Globus pallidus (tissue), 1 donor: ENCODE measurements at regions not wholly inside any gene's neighbourhood (a gene's known extent, or its start where the extent isn't known, plus 50 kb on each side); places are given as distances from the start of the nearest gene placed in this dataset.
"Not testable (repeated sequence)": the region's sequence is repeated elsewhere in the genome, so short reads cannot be mapped to it uniquely, and the experiment has no call there.

Source experiments
- DNase-seq: peaks from one replicate; pipeline ENCODE4 v3.0.0-alpha.2; 2015; ENCODE audit warnings: low spot score

- DNase-seq = no peak
Observed at GRCh38 chr6:68059899-68060298, 575.2 kb upstream of the ADGRB3 start.

DNA sequence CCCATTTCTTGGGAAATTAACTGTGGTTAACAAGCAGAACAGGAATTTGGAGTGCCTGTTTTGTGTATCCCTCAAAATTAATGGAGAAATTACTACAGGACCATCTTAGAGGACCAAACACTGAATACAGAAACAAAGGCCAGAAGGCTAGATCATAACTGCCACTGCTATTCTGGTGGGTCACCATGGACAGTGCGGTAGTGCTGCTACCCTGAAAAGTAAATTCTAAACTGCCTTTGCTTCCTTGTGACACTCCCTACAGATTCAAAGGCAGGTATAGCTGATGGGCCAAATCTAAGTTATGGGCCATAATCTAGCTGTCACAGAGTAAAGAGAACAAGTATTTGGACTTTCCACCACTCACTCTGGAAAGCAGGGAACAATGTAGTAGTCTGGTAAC lies 575.8 kb upstream of the ADGRB3 start:
- no peak for DNase-seq

- DNase-seq = not testable (repeated sequence)
Observed at GRCh38 chr6:68056596-68056995, 578.5 kb upstream of the ADGRB3 start.

GRCh38 chr6:68054756-68055155 lies 580.3 kb upstream of the ADGRB3 start:
- no peak for DNase-seq

DNA sequence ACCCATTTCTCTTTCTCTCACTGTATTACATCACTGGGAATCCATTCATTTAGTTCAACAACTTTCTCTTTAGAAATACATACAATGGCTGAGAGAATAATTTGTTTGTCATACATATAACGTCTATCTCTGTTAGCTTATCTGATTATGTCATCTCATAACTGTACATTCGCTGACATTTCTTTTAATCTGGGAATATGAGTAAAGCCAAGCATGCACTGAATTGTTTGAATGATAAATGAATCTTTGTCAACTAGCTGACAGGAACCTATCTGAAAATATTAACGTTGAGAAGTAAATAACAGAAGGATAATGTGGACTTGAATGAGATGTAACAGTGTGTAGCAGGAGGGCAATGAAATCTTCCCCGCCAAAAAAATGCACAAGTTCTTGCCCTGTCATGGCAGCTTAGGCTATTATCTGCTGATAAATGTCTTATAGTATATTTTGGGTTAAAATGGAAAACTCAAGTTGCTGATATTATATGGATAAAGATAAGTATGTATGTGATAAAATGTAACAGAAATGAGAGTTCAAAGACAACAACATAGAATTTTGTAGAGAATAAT lies 581.2 kb upstream of the ADGRB3 start:
- no peak for DNase-seq

DNA sequence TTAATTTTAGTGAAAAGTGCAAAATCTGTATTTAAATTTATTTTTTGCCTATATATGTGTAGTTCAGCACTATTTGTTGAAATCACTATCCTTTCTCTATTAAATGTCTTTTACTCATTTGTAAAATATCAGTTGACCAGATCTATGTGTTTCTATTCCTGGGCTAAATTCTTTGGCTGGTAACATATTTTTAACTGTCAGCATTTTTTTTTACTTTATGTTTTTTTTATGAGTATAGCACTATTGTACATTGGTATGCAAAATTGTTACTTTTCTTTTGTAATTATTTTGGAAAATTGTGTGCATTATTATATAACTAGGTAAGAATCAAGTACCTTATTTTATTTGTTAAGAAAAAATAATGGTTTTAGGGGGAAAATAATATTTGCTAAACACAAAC lies 582.8 kb upstream of the ADGRB3 start:
- DNase-seq = no peak

- no peak for DNase-seq
Observed at GRCh38 chr6:68049562-68049961, 585.5 kb upstream of the ADGRB3 start.

DNA sequence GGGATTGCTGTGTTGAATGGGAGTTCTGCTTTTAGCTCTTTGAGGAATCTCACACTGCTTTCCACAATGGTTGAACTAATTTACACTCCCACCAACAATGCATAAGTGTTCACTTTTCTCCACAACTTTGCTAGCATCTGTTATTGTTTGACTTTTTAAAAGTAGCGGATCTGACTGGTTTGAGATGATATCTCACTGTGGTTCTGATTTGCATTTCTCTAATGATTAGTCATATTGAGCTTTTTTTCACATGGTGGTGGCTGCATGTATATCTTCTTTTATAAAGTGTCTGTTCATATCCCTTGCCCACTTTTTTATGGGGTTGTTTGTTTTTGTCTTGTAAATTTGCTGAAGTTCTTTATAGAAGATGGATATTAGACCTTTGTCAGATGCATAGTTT lies 588.3 kb upstream of the ADGRB3 start:
- no peak for DNase-seq

- no peak for DNase-seq
Observed at GRCh38 chr6:68046302-68046701, 588.8 kb upstream of the ADGRB3 start.

- no peak for DNase-seq
Observed at GRCh38 chr6:68045193-68045592, 589.9 kb upstream of the ADGRB3 start.

- DNase-seq = no peak
Observed at GRCh38 chr6:68044264-68044663, 590.8 kb upstream of the ADGRB3 start.

GRCh38 chr6:68043122-68043398 lies 592.0 kb upstream of the ADGRB3 start:
- no peak for DNase-seq

DNA sequence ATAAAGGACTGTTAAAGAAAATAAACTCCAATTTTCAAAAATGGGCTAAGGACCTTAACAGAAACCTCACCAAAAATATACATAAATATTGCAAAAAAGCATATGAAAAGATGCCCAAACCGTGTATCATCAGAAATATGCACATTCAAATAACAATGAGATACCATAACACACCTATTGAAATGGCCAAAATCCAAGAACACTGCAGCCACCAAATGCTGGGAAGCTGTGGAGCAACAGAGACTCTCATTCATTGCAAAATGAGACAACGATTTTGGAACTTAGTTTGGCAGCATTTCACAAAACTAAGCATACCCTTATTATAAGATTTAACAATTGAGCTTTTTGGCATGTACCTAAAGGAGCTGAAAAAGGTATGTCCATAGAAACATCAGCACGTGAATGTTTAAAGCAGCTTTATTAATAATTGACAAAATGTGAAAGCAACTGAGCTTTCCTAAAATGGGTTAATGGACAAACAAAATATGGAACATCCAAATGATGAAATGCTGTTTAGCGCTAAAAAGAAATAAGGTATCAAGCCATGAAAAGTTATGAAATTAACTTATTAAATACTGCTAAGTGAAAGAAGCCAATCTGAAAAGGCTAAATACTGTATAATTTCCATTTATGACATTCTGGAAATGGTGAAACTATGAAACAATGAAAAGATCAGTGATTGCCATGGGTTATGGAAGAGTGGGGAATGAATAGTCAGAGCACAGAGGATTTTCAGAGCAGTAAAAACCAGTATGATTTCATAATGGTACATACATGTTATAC lies 592.6 kb upstream of the ADGRB3 start:
- no peak for DNase-seq

GRCh38 chr6:68040780-68041179 lies 594.3 kb upstream of the ADGRB3 start:
- DNase-seq = no peak

DNA sequence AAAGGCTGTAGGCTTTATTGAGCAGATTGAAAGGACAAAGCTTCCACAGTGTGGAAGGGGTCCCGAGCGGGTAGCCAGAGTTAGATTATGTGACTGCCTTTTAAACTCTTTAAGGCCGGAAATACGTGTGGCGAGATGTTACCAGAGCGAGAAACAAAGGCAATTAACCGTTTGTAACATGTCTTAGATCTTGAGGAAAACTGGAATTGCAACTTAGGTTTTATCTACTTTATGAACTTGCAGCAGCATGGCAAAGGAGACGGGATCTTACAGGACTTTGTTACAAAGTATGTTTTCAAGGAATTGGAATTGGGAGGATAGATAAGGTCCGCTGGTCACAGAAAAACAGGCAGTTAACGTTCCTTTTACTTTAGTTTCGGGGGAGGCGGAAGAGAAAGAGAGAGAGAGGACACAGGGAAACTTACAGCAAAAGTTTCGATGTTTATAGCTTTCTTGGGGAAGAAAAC lies 594.7 kb upstream of the ADGRB3 start:
- DNase-seq = no peak

DNA sequence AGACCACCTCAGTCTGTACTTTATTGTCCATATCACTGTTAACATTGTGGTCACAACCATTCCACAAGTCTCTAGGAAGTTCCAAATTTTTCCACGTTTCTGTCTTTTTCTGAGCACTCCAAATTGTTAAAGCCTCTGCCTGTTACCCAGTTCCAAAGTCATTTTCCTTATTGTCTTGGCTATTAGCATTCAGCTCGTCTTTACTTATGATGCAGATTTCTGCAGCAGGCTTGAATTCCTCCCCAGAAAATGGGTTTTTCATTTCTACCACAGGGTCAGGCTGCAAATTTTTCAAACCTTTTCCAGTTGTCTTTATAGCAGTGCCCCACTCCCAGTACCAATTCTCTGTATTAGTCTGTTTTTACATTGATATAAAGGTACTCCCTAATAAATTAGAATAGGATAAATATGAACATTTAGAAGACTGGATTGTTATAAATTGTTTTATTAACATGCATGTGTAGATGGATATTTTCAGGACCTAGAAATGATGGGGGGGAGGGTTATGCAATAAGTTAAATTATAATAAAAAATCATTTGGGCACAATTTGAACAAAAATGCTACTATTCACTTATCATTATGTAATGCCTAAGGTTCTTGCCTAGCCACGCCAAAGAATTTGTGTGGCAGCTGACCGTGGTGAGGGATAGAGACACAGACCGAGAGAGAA lies 595.3 kb upstream of the ADGRB3 start:
- DNase-seq = no peak

DNA sequence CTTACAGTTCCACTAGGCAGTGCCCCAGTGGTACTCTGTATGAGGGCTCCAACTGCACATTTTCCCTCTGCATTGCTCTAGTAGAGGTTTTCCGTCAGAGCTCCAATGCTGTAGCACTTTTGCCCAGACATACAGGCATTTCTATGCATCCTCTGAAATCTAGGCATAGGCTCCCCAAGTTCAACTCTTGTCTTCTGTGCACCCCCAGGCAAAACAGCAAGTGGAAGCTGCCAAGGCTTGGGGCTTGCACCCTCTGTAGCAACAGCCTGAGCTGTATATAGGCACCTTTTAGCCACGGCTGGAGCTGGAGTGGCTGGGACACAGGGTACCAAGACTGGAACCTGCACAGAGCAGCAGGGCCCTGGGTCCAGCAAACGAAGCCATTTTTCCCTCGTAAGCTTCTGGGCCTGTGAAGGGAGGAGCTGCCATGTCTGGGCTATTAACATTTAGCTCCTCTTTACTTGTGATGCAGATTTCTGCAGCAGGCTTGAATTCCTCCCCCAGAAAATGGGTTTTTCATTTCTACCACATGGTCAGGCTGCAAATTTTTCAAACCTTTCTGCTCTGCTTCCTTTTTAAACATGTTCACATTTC lies 596.2 kb upstream of the ADGRB3 start:
- DNase-seq = no peak

DNA sequence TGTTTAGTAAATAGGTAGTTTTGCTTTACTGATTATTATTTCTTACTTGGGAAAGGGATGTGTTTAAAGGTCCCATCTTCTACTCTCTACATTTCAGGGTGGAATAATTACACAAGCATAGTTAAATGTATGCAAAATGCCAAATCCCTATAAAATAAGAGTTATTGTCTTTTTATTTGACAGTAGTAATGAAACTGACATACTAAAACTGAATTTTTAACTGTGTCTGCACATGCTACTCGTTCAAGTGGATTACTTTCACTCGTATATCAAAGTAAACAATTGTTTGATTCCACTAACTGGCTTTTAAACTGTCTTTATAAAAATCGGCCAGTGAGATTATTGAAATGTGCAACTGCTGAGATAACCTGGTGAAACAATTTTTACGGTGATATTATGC lies 602.9 kb upstream of the ADGRB3 start:
- no peak for DNase-seq

- no peak for DNase-seq
Observed at GRCh38 chr6:68031054-68031453, 604.0 kb upstream of the ADGRB3 start.

- DNase-seq = no peak
Observed at GRCh38 chr6:68026483-68026882, 608.6 kb upstream of the ADGRB3 start.

DNA sequence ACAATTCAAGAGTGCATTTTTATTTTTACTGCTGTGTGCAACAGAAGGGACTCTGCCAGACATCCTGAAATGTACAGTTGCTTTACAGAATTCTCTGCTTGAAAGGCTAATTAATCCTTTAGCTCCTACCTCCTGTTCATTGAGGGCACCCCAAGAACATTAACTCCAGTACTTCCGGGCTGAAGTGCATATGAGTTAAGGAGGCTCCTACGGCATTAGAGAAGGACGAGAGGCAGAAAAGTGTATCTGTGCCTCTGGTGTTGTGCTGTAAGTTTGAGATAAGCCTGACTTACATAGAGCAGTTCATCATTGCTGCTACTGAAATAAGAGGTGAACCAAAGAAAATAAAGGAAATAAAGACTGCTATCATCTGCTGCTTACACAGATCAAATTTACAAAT lies 609.3 kb upstream of the ADGRB3 start:
- no peak for DNase-seq

GRCh38 chr6:68024570-68025269 lies 610.4 kb upstream of the ADGRB3 start:
- DNase-seq = no peak

DNA sequence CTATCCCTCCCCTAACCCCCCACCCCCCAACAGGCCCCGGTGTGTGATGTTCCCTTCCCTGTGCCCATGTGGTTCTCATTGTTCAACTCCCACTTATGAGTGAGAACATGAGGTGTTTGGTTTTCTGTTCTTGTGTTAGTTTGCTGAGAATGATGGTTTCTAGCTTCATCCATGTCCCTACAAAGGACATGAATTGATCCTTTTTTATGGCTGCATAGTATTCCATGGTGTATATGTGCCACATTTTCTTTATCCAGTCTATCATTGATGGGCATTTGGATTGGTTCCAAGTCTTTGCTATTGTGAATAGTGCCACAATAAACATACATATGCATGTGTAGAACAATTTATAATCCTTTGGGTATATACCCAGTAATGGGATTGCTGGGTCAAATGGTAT lies 612.1 kb upstream of the ADGRB3 start:
- DNase-seq = not testable (repeated sequence)
